ENCODE measurements at regions not wholly inside any gene's neighbourhood (a gene's known extent, or its start where the extent isn't known, plus 50 kb on each side); places are given as distances from the start of the nearest gene placed in this dataset.
"Not testable (repeated sequence)": the region's sequence is repeated elsewhere in the genome, so short reads cannot be mapped to it uniquely, and the experiment has no call there.

- DNase-seq, result not testable (repeated sequence)
Measured at GRCh38 chr15:30761365-30761764, 135.4 kb downstream of the ARHGAP11B start.

GRCh38 chr15:30769390-30770124, 134.2 kb upstream of the FAN1 start:
- not testable (repeated sequence) for DNase-seq

GRCh38 chr15:30770759-30771158, 133.0 kb upstream of the FAN1 start:
- DNase-seq, result no peak

- DNase-seq, result no peak
Measured at GRCh38 chr15:30783019-30783418, 120.7 kb upstream of the FAN1 start.

- DNase-seq, result no peak
Measured at GRCh38 chr15:30788595-30788994, 115.1 kb upstream of the FAN1 start.

- DNase-seq, result no peak
Measured at GRCh38 chr15:30791239-30792175, 112.2 kb upstream of the FAN1 start.

GRCh38 chr15:30792843-30793242, 110.9 kb upstream of the FAN1 start:
- not testable (repeated sequence) for DNase-seq

- no peak for DNase-seq
Measured at GRCh38 chr15:30794388-30794787, 109.3 kb upstream of the FAN1 start.

- peak; percentile 8 for DNase-seq
Measured at GRCh38 chr15:30799565-30799964, 104.2 kb upstream of the FAN1 start.

GRCh38 chr15:30801140-30801895, 102.4 kb upstream of the FAN1 start:
- DNase-seq, result not testable (repeated sequence)

- DNase-seq, result not testable (repeated sequence)
Measured at GRCh38 chr15:30802001-30802400, 101.7 kb upstream of the FAN1 start.

- not testable (repeated sequence) for DNase-seq
Measured at GRCh38 chr15:30803703-30804102, 100.0 kb upstream of the FAN1 start.

- no peak for DNase-seq
Measured at GRCh38 chr15:30816430-30816829, 87.3 kb upstream of the FAN1 start.

GRCh38 chr15:30823068-30823813, 80.5 kb upstream of the FAN1 start:
- DNase-seq, result peak; percentile 67

GRCh38 chr15:30824518-30825195, 79.1 kb upstream of the FAN1 start:
- no peak for DNase-seq

GRCh38 chr15:30827625-30828303, 76.0 kb upstream of the FAN1 start:
- no peak for DNase-seq

- not testable (repeated sequence) for DNase-seq
Measured at GRCh38 chr15:30828304-30828639, 75.4 kb upstream of the FAN1 start.

- DNase-seq, result no peak
Measured at GRCh38 chr15:30830961-30831360, 72.8 kb upstream of the FAN1 start.

- not testable (repeated sequence) for DNase-seq
Measured at GRCh38 chr15:30833379-30833778, 70.3 kb upstream of the FAN1 start.

- not testable (repeated sequence) for DNase-seq
Measured at GRCh38 chr15:30841639-30842038, 62.1 kb upstream of the FAN1 start.

- DNase-seq, result peak; percentile 47
Measured at GRCh38 chr15:30842798-30843472, 60.8 kb upstream of the FAN1 start.
